WTC11 (cell line): ENCODE measurements at regions not wholly inside any gene's neighbourhood (a gene's known extent, or its start where the extent isn't known, plus 50 kb on each side); places are given as distances from the start of the nearest gene placed in this dataset.

Source experiments
- ATAC-seq: fragments of 200-7000 bp; cut with Tn5 transposase; 2 replicates; pipeline ENCODE4 v1.10.0; 2021; ENCODE audit warnings: mild to moderate bottlenecking, moderate library complexity
- CTCF ChIA-PET: fragments of 300-600 bp; sonication (Branson Sonifier 250); formaldehyde crosslinking; loops from one replicate; lab custom pipeline; 2021; ENCODE audit warnings: antibody characterized with exemption; lab: Charles Lee
- POLR2A ChIA-PET: fragments of 350-600 bp; sonication (Branson Sonifier 250); formaldehyde crosslinking; loops from one replicate; lab custom pipeline; 2021; ENCODE audit warnings: antibody characterized with exemption; lab: Charles Lee
- DNase-seq: peaks from one replicate; pipeline ENCODE4 v3.0.0; 2021; ENCODE audit warnings: low spot score
- H3K27ac Mint-ChIP-seq: 2 replicates; pipeline ENCODE4 v1.8.0; 2021; ENCODE audit warnings: mixed read lengths
- H3K27me3 Mint-ChIP-seq: 2 replicates; pipeline ENCODE4 v1.8.0; 2021; ENCODE audit warnings: low read depth, mild to moderate bottlenecking, moderate library complexity, mixed read lengths
- H3K36me3 Mint-ChIP-seq: 2 replicates; pipeline ENCODE4 v1.8.0; 2021; ENCODE audit warnings: mixed read lengths
- H3K4me1 Mint-ChIP-seq: 2 replicates; pipeline ENCODE4 v1.8.0; 2022; ENCODE audit warnings: mixed read lengths
- H3K4me3 Mint-ChIP-seq: 2 replicates; pipeline ENCODE4 v1.8.0; 2021; ENCODE audit warnings: mild to moderate bottlenecking, moderate library complexity, mixed read lengths
- H3K9me3 Mint-ChIP-seq: 2 replicates; pipeline ENCODE4 v1.8.0; 2021; ENCODE audit warnings: mixed read lengths
- ATF1 ChIP-seq: sonication (generic); formaldehyde crosslinking; IDR thresholded peaks from 2 replicates; pipeline ENCODE4 v1.8.1; 2023; ENCODE audit warnings: mild to moderate bottlenecking, moderate library complexity, missing genetic modification reagents
- ELF4 ChIP-seq: sonication (generic); formaldehyde crosslinking; IDR thresholded peaks from 2 replicates; pipeline ENCODE4 v1.8.1; 2022; ENCODE audit warnings: low read depth, mild to moderate bottlenecking, moderate library complexity, missing genetic modification reagents
- FOXK1 ChIP-seq: sonication (generic); formaldehyde crosslinking; IDR thresholded peaks from 2 replicates; pipeline ENCODE4 v1.8.0; 2022; ENCODE audit warnings: mild to moderate bottlenecking, moderate library complexity, missing genetic modification reagents
- FOXP4 ChIP-seq: sonication (generic); formaldehyde crosslinking; IDR thresholded peaks from 2 replicates; pipeline ENCODE4 v1.8.0; 2022; ENCODE audit warnings: mild to moderate bottlenecking, missing genetic modification reagents
- HMGA2 ChIP-seq: fragments of 250-450 bp; sonication (Bioruptor Pico); IDR thresholded peaks from 2 replicates; pipeline ENCODE4 v1.4.0; 2021; ENCODE audit warnings: mild to moderate bottlenecking, moderate library complexity
- IRF2 ChIP-seq: sonication (generic); formaldehyde crosslinking; IDR thresholded peaks from 2 replicates; pipeline ENCODE4 v1.8.0; 2022; ENCODE audit warnings: low read depth, missing genetic modification reagents, borderline replicate concordance
- NFYB ChIP-seq: sonication (generic); formaldehyde crosslinking; conservative IDR thresholded peaks from 2 replicates; pipeline ENCODE4 v1.8.0; 2022; ENCODE audit warnings: low read depth, missing genetic modification reagents
- NR1H2 ChIP-seq: sonication (generic); formaldehyde crosslinking; IDR thresholded peaks from 2 replicates; pipeline ENCODE4 v1.9.0; 2021; ENCODE audit warnings: mild to moderate bottlenecking, moderate library complexity, missing genetic modification reagents
- PRDM15 ChIP-seq: sonication (generic); formaldehyde crosslinking; IDR thresholded peaks from 2 replicates; pipeline ENCODE4 v1.8.0; 2022; ENCODE audit warnings: missing genetic modification reagents
- RORB ChIP-seq: fragments of 250-450 bp; sonication (Bioruptor Pico); IDR thresholded peaks from 2 replicates; pipeline ENCODE4 v1.9.0; 2021; ENCODE audit warnings: mild to moderate bottlenecking
- SMAD3 ChIP-seq: sonication (generic); formaldehyde crosslinking; IDR thresholded peaks from 2 replicates; pipeline ENCODE4 v1.8.0; 2022; ENCODE audit warnings: missing genetic modification reagents, mild to moderate bottlenecking, borderline replicate concordance
- TEAD4 ChIP-seq: sonication (generic); formaldehyde crosslinking; IDR thresholded peaks from 2 replicates; pipeline ENCODE4 v1.8.0; 2022; ENCODE audit warnings: mild to moderate bottlenecking, missing genetic modification reagents
- TP53 ChIP-seq: sonication (generic); formaldehyde crosslinking; IDR thresholded peaks from 2 replicates; pipeline ENCODE4 v1.8.1; 2023; ENCODE audit warnings: mild to moderate bottlenecking, missing genetic modification reagents
- ZBTB21 ChIP-seq: sonication (generic); formaldehyde crosslinking; IDR thresholded peaks from 2 replicates; pipeline ENCODE4 v1.8.1; 2023; ENCODE audit warnings: mild to moderate bottlenecking, missing genetic modification reagents, borderline replicate concordance
- ZNF121 ChIP-seq: sonication (generic); formaldehyde crosslinking; IDR thresholded peaks from 2 replicates; pipeline ENCODE4 v1.8.0; 2023; ENCODE audit warnings: missing genetic modification reagents
- ZNF138 ChIP-seq: sonication (generic); formaldehyde crosslinking; conservative IDR thresholded peaks from 2 replicates; pipeline ENCODE4 v1.8.1; 2022; ENCODE audit warnings: mild to moderate bottlenecking, moderate library complexity, missing genetic modification reagents
- ZNF232 ChIP-seq: sonication (generic); formaldehyde crosslinking; IDR thresholded peaks from 2 replicates; pipeline ENCODE4 v1.8.0; 2022; ENCODE audit warnings: mild to moderate bottlenecking, missing genetic modification reagents
- ZNF671 ChIP-seq: fragments of 250-450 bp; sonication (Bioruptor Pico); IDR thresholded peaks from 2 replicates; pipeline ENCODE4 v1.8.0; 2021; ENCODE audit warnings: mild to moderate bottlenecking
- TF ChIP-seq, protein P1 (sequence below): sonication (generic); formaldehyde crosslinking; IDR thresholded peaks from 2 replicates; pipeline ENCODE4 v1.8.0; 2023; ENCODE audit warnings: missing genetic modification reagents
- TF ChIP-seq, protein P2 (sequence below): sonication (generic); formaldehyde crosslinking; IDR thresholded peaks from 2 replicates; pipeline ENCODE4 v1.8.1; 2022; ENCODE audit warnings: missing genetic modification reagents, borderline replicate concordance
- TF ChIP-seq, protein P3 (sequence below): fragments of 250-450 bp; sonication (Bioruptor Pico); IDR thresholded peaks from 2 replicates; pipeline ENCODE4 v1.9.0; 2021; ENCODE audit warnings: mild to moderate bottlenecking
- TF ChIP-seq, protein P4 (sequence below): sonication (generic); formaldehyde crosslinking; IDR thresholded peaks from 2 replicates; pipeline ENCODE4 v1.8.1; 2022; ENCODE audit warnings: mild to moderate bottlenecking, moderate library complexity, missing genetic modification reagents

DNA sequence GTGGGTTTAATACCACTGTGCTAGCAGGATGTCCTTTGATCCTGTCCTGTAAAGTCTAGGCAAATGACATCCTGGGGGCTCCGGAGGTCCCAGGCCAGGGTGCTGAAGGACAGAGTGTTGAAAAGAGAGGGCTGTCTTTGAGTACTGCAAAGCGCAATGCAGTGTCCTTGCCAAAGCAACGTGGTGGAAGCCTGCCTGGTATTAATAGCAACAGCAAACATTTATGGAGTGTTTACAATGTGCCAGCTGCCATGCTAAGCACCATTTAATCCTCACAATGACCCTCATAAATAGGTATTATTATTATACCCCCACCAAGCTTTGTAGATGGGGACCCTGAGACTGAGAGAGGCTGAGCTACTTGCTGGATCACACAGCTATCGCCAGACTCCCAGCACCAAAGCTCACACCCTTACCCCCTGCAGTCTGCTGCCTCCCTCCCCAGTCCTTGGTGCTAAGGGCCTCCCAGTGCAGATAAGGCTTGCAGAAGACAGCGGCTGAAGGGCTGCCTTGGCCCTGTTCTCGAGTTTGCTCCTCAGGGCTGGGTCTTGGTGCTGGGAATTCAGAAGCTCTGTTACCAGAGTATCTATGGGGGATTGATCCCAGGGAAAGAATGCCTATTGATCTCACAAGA is 427.7 kb downstream of the FUT8 start:
- no peaks in the 10 kb centered on the region for H3K9me3 Mint-ChIP-seq
- no peak for DNase-seq
- TF ChIP-seq ATF1 (CRISPR knock-in tag) (no peak), ZNF121 (CRISPR knock-in tag) (no peak), TP53 (CRISPR knock-in tag) (no peak), TEAD4 (CRISPR knock-in tag) (no peak), ZNF138 (CRISPR knock-in tag) (no peak), FOXP4 (no peak), ZNF671 (CRISPR knock-in tag) (no peak), ZBTB21 (CRISPR knock-in tag) (no peak)
- TF ChIP-seq, protein P1, sequence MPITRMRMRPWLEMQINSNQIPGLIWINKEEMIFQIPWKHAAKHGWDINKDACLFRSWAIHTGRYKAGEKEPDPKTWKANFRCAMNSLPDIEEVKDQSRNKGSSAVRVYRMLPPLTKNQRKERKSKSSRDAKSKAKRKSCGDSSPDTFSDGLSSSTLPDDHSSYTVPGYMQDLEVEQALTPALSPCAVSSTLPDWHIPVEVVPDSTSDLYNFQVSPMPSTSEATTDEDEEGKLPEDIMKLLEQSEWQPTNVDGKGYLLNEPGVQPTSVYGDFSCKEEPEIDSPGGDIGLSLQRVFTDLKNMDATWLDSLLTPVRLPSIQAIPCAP (CRISPR knock-in tag), result no peak
- TF ChIP-seq, protein P2, sequence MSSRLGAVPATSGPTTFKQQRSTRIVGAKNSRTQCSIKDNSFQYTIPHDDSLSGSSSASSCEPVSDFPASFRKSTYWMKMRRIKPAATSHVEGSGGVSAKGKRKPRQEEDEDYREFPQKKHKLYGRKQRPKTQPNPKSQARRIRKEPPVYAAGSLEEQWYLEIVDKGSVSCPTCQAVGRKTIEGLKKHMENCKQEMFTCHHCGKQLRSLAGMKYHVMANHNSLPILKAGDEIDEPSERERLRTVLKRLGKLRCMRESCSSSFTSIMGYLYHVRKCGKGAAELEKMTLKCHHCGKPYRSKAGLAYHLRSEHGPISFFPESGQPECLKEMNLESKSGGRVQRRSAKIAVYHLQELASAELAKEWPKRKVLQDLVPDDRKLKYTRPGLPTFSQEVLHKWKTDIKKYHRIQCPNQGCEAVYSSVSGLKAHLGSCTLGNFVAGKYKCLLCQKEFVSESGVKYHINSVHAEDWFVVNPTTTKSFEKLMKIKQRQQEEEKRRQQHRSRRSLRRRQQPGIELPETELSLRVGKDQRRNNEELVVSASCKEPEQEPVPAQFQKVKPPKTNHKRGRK (CRISPR knock-in tag), result no peak
- TF ChIP-seq, all 79 proteins: peak for 0
- Mint-ChIP-seq H3K27me3 (no peaks in the 10 kb centered on the region), H3K4me1 (peaks cover 16% of the 10 kb centered on the region), H3K4me3 (no peak overlapping the region), H3K36me3 (no peaks in the 10 kb centered on the region), H3K27ac (no peak overlapping the region)
- no peak for ATAC-seq
- POLR2A ChIA-PET, result no interaction called here
- CTCF ChIA-PET, result interaction anchor here (1.0 to 1.3 kb wide), 2 partner anchors 16 to 121 kb away, joined by 3 read pairs; no protein-coding TSS in a partner anchor

GRCh38 chr14:65840786-65841185 is 428.3 kb downstream of the FUT8 start:
- ATAC-seq, result no peak
- Mint-ChIP-seq H3K27ac (no peak overlapping the region), H3K36me3 (no peaks in the 10 kb centered on the region), H3K4me1 (peaks cover 12% of the 10 kb centered on the region), H3K9me3 (no peaks in the 10 kb centered on the region), H3K4me3 (no peak overlapping the region), H3K27me3 (no peaks in the 10 kb centered on the region)
- ChIA-PET POLR2A (no interaction called here), CTCF (interaction anchor here (1.0 to 1.3 kb wide), 2 partner anchors 16 to 120 kb away, joined by 3 read pairs; no protein-coding TSS in a partner anchor)
- DNase-seq, result no peak
- TF ChIP-seq PRDM15 (CRISPR knock-in tag), result no peak
- no peak for TF ChIP-seq NR1H2
- TF ChIP-seq HMGA2 (CRISPR knock-in tag), result no peak
- TF ChIP-seq NFYB, result no peak
- TF ChIP-seq, protein P3, sequence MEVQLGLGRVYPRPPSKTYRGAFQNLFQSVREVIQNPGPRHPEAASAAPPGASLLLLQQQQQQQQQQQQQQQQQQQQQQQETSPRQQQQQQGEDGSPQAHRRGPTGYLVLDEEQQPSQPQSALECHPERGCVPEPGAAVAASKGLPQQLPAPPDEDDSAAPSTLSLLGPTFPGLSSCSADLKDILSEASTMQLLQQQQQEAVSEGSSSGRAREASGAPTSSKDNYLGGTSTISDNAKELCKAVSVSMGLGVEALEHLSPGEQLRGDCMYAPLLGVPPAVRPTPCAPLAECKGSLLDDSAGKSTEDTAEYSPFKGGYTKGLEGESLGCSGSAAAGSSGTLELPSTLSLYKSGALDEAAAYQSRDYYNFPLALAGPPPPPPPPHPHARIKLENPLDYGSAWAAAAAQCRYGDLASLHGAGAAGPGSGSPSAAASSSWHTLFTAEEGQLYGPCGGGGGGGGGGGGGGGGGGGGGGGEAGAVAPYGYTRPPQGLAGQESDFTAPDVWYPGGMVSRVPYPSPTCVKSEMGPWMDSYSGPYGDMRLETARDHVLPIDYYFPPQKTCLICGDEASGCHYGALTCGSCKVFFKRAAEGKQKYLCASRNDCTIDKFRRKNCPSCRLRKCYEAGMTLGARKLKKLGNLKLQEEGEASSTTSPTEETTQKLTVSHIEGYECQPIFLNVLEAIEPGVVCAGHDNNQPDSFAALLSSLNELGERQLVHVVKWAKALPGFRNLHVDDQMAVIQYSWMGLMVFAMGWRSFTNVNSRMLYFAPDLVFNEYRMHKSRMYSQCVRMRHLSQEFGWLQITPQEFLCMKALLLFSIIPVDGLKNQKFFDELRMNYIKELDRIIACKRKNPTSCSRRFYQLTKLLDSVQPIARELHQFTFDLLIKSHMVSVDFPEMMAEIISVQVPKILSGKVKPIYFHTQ, result no peak
- no peak for TF ChIP-seq ZNF232 (CRISPR knock-in tag)
- TF ChIP-seq, protein P4, sequence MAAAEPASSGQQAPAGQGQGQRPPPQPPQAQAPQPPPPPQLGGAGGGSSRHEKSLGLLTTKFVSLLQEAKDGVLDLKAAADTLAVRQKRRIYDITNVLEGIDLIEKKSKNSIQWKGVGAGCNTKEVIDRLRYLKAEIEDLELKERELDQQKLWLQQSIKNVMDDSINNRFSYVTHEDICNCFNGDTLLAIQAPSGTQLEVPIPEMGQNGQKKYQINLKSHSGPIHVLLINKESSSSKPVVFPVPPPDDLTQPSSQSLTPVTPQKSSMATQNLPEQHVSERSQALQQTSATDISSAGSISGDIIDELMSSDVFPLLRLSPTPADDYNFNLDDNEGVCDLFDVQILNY (CRISPR knock-in tag), result no peak
- TF ChIP-seq SMAD3 (CRISPR knock-in tag), result no peak
- TF ChIP-seq ELF4 (CRISPR knock-in tag), result no peak
- TF ChIP-seq RORB, result no peak
- TF ChIP-seq IRF2, result no peak
- TF ChIP-seq FOXK1, result no peak
